Activated CD8-positive, alpha-beta memory T cell treated with anti-CD3 and anti-CD28 coated beads, Interleukin-2, amount 10 ng/mL, durations not matched to agents 7 days and 5 days (primary cell): ENCODE measurements at regions not wholly inside any gene's neighbourhood (a gene's known extent, or its start where the extent isn't known, plus 50 kb on each side); places are given as distances from the start of the nearest gene placed in this dataset.
"Not testable (repeated sequence)": the region's sequence is repeated elsewhere in the genome, so short reads cannot be mapped to it uniquely, and the experiment has no call there.

Source experiments
- ATAC-seq: fragments of 150-1000 bp; cut with Tn5 transposase; one replicate; pipeline ENCODE4 v1.10.0; 2021; ENCODE audit warnings: moderate library complexity
- CTCF ChIA-PET: fragments of 350-600 bp; sonication (Branson Sonifier 250); formaldehyde crosslinking; loops from one replicate; lab custom pipeline; 2021; ENCODE audit warnings: antibody characterized with exemption; lab: Charles Lee
- DNase-seq: peaks from one replicate; pipeline ENCODE4 v3.0.0-alpha.2; 2020
- H3K27ac Mint-ChIP-seq: one replicate; pipeline ENCODE4 v1.8.0; 2021; ENCODE audit warnings: mild to moderate bottlenecking, mixed read lengths
- H3K27me3 Mint-ChIP-seq: one replicate; pipeline ENCODE4 v1.8.0; 2021; ENCODE audit warnings: mixed read lengths
- H3K36me3 Mint-ChIP-seq: one replicate; pipeline ENCODE4 v1.8.0; 2021; ENCODE audit warnings: mild to moderate bottlenecking, mixed read lengths
- H3K4me1 Mint-ChIP-seq: one replicate; pipeline ENCODE4 v1.8.0; 2021; ENCODE audit warnings: mixed read lengths
- H3K4me3 Mint-ChIP-seq: one replicate; pipeline ENCODE4 v1.8.0; 2021; ENCODE audit warnings: mild to moderate bottlenecking, moderate library complexity, mixed read lengths
- H3K9me3 Mint-ChIP-seq: one replicate; pipeline ENCODE4 v1.8.0; 2022; ENCODE audit warnings: low read depth, mixed read lengths

- H3K9me3 Mint-ChIP-seq, result peaks cover 13% of the 10 kb centered on the region
- CTCF ChIA-PET, DNase-seq, ATAC-seq, H3K36me3 Mint-ChIP-seq, H3K4me1 Mint-ChIP-seq, H3K27me3 Mint-ChIP-seq, H3K27ac Mint-ChIP-seq, H3K4me3 Mint-ChIP-seq: not testable (repeated sequence)
Observed at GRCh38 chr1:95663530-95663929, 429.5 kb downstream of the RWDD3 start.

GRCh38 chr1:95668165-95668564 is 434.2 kb downstream of the RWDD3 start:
- DNase-seq, result no peak
- no peak overlapping the region for H3K27ac Mint-ChIP-seq
- H3K4me3 Mint-ChIP-seq, result no peak overlapping the region
- no peaks in the 10 kb centered on the region for H3K4me1 Mint-ChIP-seq
- no peaks in the 10 kb centered on the region for H3K36me3 Mint-ChIP-seq
- ATAC-seq, result no peak
- H3K9me3 Mint-ChIP-seq, result peaks cover 13% of the 10 kb centered on the region
- CTCF ChIA-PET, result no interaction called here
- H3K27me3 Mint-ChIP-seq, result no peaks in the 10 kb centered on the region

- H3K36me3 Mint-ChIP-seq, H3K4me1 Mint-ChIP-seq, ATAC-seq, H3K27me3 Mint-ChIP-seq, H3K9me3 Mint-ChIP-seq, H3K27ac Mint-ChIP-seq, DNase-seq, H3K4me3 Mint-ChIP-seq, CTCF ChIA-PET: not testable (repeated sequence)
Observed at GRCh38 chr1:95669638-95670037, 435.6 kb downstream of the RWDD3 start.

- ATAC-seq (no peak), DNase-seq (no peak)
- CTCF ChIA-PET, result no interaction called here
- Mint-ChIP-seq H3K4me3 (no peak overlapping the region), H3K4me1 (no peaks in the 10 kb centered on the region), H3K36me3 (no peaks in the 10 kb centered on the region), H3K9me3 (peaks cover 8% of the 10 kb centered on the region), H3K27ac (no peak overlapping the region), H3K27me3 (no peaks in the 10 kb centered on the region)
Observed at GRCh38 chr1:95671098-95671497, 437.1 kb downstream of the RWDD3 start.

GRCh38 chr1:95679262-95679661 is 445.3 kb downstream of the RWDD3 start:
- Mint-ChIP-seq H3K4me1 (no peaks in the 10 kb centered on the region), H3K27me3 (no peaks in the 10 kb centered on the region), H3K9me3 (no peaks in the 10 kb centered on the region), H3K27ac (no peak overlapping the region), H3K4me3 (no peak overlapping the region), H3K36me3 (no peaks in the 10 kb centered on the region)
- CTCF ChIA-PET, result no interaction called here
- DNase-seq, result no peak
- ATAC-seq, result no peak

- Mint-ChIP-seq H3K36me3 (no peaks in the 10 kb centered on the region), H3K4me3 (no peak overlapping the region), H3K27ac (no peak overlapping the region), H3K27me3 (no peaks in the 10 kb centered on the region), H3K9me3 (peaks cover 3% of the 10 kb centered on the region), H3K4me1 (no peaks in the 10 kb centered on the region)
- DNase-seq (no peak), ATAC-seq (no peak)
- CTCF ChIA-PET, result no interaction called here
Observed at GRCh38 chr1:95685081-95685480, 451.1 kb downstream of the RWDD3 start.

- Mint-ChIP-seq H3K9me3 (peaks cover 5% of the 10 kb centered on the region), H3K4me1 (no peaks in the 10 kb centered on the region), H3K27me3 (no peaks in the 10 kb centered on the region), H3K36me3 (no peaks in the 10 kb centered on the region), H3K27ac (no peak overlapping the region), H3K4me3 (no peak overlapping the region)
- CTCF ChIA-PET, result no interaction called here
- DNase-seq (no peak), ATAC-seq (no peak)
Observed at GRCh38 chr1:95686217-95686616, 452.2 kb downstream of the RWDD3 start.

GRCh38 chr1:95699149-95699953 is 465.3 kb downstream of the RWDD3 start:
- Mint-ChIP-seq H3K9me3 (peaks cover 7% of the 10 kb centered on the region), H3K36me3 (no peaks in the 10 kb centered on the region), H3K27ac (no peak overlapping the region), H3K4me3 (no peak overlapping the region), H3K27me3 (no peaks in the 10 kb centered on the region), H3K4me1 (no peaks in the 10 kb centered on the region)
- DNase-seq (no peak), ATAC-seq (no peak)
- CTCF ChIA-PET, result no interaction called here

GRCh38 chr1:95701450-95702173 is 467.6 kb downstream of the RWDD3 start:
- DNase-seq, result no peak
- no peaks in the 10 kb centered on the region for H3K36me3 Mint-ChIP-seq
- no peak overlapping the region for H3K27ac Mint-ChIP-seq
- no peaks in the 10 kb centered on the region for H3K4me1 Mint-ChIP-seq
- H3K27me3 Mint-ChIP-seq, result no peaks in the 10 kb centered on the region
- H3K4me3 Mint-ChIP-seq, result no peak overlapping the region
- CTCF ChIA-PET, result no interaction called here
- no peak for ATAC-seq
- peaks cover 11% of the 10 kb centered on the region for H3K9me3 Mint-ChIP-seq

- CTCF ChIA-PET, result no interaction called here
- Mint-ChIP-seq H3K27me3 (no peaks in the 10 kb centered on the region), H3K4me1 (no peaks in the 10 kb centered on the region), H3K36me3 (no peaks in the 10 kb centered on the region), H3K27ac (no peak overlapping the region), H3K4me3 (no peak overlapping the region), H3K9me3 (peaks cover 14% of the 10 kb centered on the region)
- ATAC-seq, result no peak
- DNase-seq, result no peak
Observed at GRCh38 chr1:95703046-95703445, 469.0 kb downstream of the RWDD3 start.

- Mint-ChIP-seq H3K9me3 (peaks cover 4% of the 10 kb centered on the region), H3K4me1 (no peaks in the 10 kb centered on the region), H3K4me3 (no peak overlapping the region), H3K27me3 (no peaks in the 10 kb centered on the region), H3K27ac (no peak overlapping the region), H3K36me3 (no peaks in the 10 kb centered on the region)
- ATAC-seq, result no peak
- no peak for DNase-seq
- CTCF ChIA-PET, result no interaction called here
Observed at GRCh38 chr1:95716097-95716496, 482.1 kb downstream of the RWDD3 start.

- H3K27me3 Mint-ChIP-seq, result no peaks in the 10 kb centered on the region
- H3K27ac Mint-ChIP-seq, result no peak overlapping the region
- DNase-seq (no peak), ATAC-seq (no peak)
- no peaks in the 10 kb centered on the region for H3K4me1 Mint-ChIP-seq
- H3K36me3 Mint-ChIP-seq, result no peaks in the 10 kb centered on the region
- CTCF ChIA-PET, result no interaction called here
- peaks cover 6% of the 10 kb centered on the region for H3K9me3 Mint-ChIP-seq
- no peak overlapping the region for H3K4me3 Mint-ChIP-seq
Observed at GRCh38 chr1:95716550-95716949, 482.5 kb downstream of the RWDD3 start.

GRCh38 chr1:95723346-95723745 is 489.3 kb downstream of the RWDD3 start:
- Mint-ChIP-seq H3K36me3 (no peaks in the 10 kb centered on the region), H3K4me1 (no peaks in the 10 kb centered on the region), H3K27ac (no peak overlapping the region), H3K9me3 (peaks cover 4% of the 10 kb centered on the region), H3K4me3 (no peak overlapping the region), H3K27me3 (no peaks in the 10 kb centered on the region)
- no peak for DNase-seq
- CTCF ChIA-PET, result no interaction called here
- no peak for ATAC-seq

GRCh38 chr1:95728841-95729240 is 494.8 kb downstream of the RWDD3 start:
- H3K36me3 Mint-ChIP-seq, result no peaks in the 10 kb centered on the region
- DNase-seq (no peak), ATAC-seq (no peak)
- H3K4me3 Mint-ChIP-seq, result no peak overlapping the region
- H3K4me1 Mint-ChIP-seq, result no peaks in the 10 kb centered on the region
- CTCF ChIA-PET, result no interaction called here
- H3K27me3 Mint-ChIP-seq, result no peaks in the 10 kb centered on the region
- H3K27ac Mint-ChIP-seq, result no peak overlapping the region
- peaks cover 4% of the 10 kb centered on the region for H3K9me3 Mint-ChIP-seq
